Liver (tissue), 8 donors: ENCODE measurements at regions not wholly inside any gene's neighbourhood (a gene's known extent, or its start where the extent isn't known, plus 50 kb on each side); places are given as distances from the start of the nearest gene placed in this dataset.
"Not testable (repeated sequence)": the region's sequence is repeated elsewhere in the genome, so short reads cannot be mapped to it uniquely, and the experiment has no call there.

ENCODE experiments used
- DNase-seq: peaks from one replicate; pipeline ENCODE4 v3.0.0-alpha.2; 2017; ENCODE audit warnings: low spot score
- H3K27ac ChIP-seq, 2 donors: one replicate each; pipeline ENCODE4 v1.7.0; 2013; ENCODE audit warnings: inconsistent platforms in 2 of 2, low read length in 2 of 2, control low read depth in 1 of 2, low read depth in 1 of 2, mild to moderate bottlenecking in 1 of 2
- H3K27me3 ChIP-seq, 4 donors: one replicate each; pipeline versions ENCODE4 v1.6.1 to v1.7.0; 2013; ENCODE audit warnings: low read length in 3 of 4, inconsistent platforms in 1 of 4, mild to moderate bottlenecking in 1 of 4, moderate library complexity in 1 of 4; ENCODE audit not compliant: control insufficient read depth in 4 of 4, insufficient read depth in 4 of 4
- H3K36me3 ChIP-seq, 4 donors: one replicate each; pipeline versions ENCODE4 v1.6.1 to v1.7.0; 2013; ENCODE audit warnings: low read length in 3 of 4, mild to moderate bottlenecking in 3 of 4, low read depth in 1 of 4, moderate library complexity in 1 of 4; ENCODE audit not compliant: control insufficient read depth in 4 of 4, insufficient read depth in 3 of 4
- H3K4me1 ChIP-seq, 4 donors: one replicate each; pipeline versions ENCODE4 v1.6.1 to v1.7.0; 2013; ENCODE audit warnings: low read length in 3 of 4, mild to moderate bottlenecking in 3 of 4, moderate library complexity in 1 of 4; ENCODE audit not compliant: control insufficient read depth in 4 of 4, insufficient read depth in 4 of 4
- H3K4me3 ChIP-seq, 3 donors: one replicate each; pipeline versions ENCODE4 v1.6.1 to v1.7.0; 2013; ENCODE audit warnings: low read length in 3 of 3, control low read depth in 1 of 3, low read depth in 1 of 3, mild to moderate bottlenecking in 1 of 3
- H3K9ac ChIP-seq, 2 donors: one replicate each; pipeline ENCODE4 v1.7.0; 2013; ENCODE audit warnings: low read length in 2 of 2, mild to moderate bottlenecking in 2 of 2, moderate library complexity in 2 of 2, control low read depth in 1 of 2, low read depth in 1 of 2
- H3K9me3 ChIP-seq, 4 donors: one replicate each; pipeline versions ENCODE4 v1.6.1 to v1.7.0; 2013; ENCODE audit warnings: low read length in 3 of 4; ENCODE audit not compliant: control insufficient read depth in 4 of 4
- ATF3 ChIP-seq: IDR thresholded peaks from 2 replicates; pipeline ENCODE4 v1.6.1; 2016; ENCODE audit warnings: antibody characterized with exemption
- CTCF ChIP-seq: fragments of 150-350 bp; IDR thresholded peaks from 2 replicates; pipeline ENCODE4 v1.5.1; 2017; ENCODE audit warnings: improper control_type of control experiment, low read depth, low read length; ENCODE audit not compliant: missing input control
- EGR1 ChIP-seq, 2 donors: IDR thresholded peaks; 2 replicates each; pipeline ENCODE4 v1.6.1; 2016 to 2018; ENCODE audit warnings: antibody characterized with exemption in 2 of 2, low read depth in 2 of 2
- NR2F2 ChIP-seq: IDR thresholded peaks from 2 replicates; pipeline ENCODE4 v1.6.1; 2016; ENCODE audit warnings: antibody characterized with exemption
- REST ChIP-seq: IDR thresholded peaks from 2 replicates; pipeline ENCODE4 v1.6.1; 2016; ENCODE audit warnings: antibody characterized with exemption, mild to moderate bottlenecking
- SP1 ChIP-seq: IDR thresholded peaks from 2 replicates; pipeline ENCODE4 v1.6.1; 2018; ENCODE audit warnings: antibody characterized with exemption, mild to moderate bottlenecking
- TAF1 ChIP-seq: conservative IDR thresholded peaks from 2 replicates; pipeline ENCODE4 v1.6.1; 2016; ENCODE audit warnings: antibody characterized with exemption, mild to moderate bottlenecking
- YY1 ChIP-seq: IDR thresholded peaks from 2 replicates; pipeline ENCODE4 v1.6.1; 2016; ENCODE audit warnings: antibody characterized with exemption, mild to moderate bottlenecking
- WGBS: extraction: QIAGEN DNeasy Blood & Tissue Kit; methylation state at CpG from one replicate; pipeline ENCODE4 v1.1.7; 2013; 5-methylcytosine and 5-hydroxymethylcytosine counted together
- donor health status: healthy.
- donor health status: healthy.
- donor health status: healthy.
- donor health status: healthy.
- donor health status: healthy.

DNA sequence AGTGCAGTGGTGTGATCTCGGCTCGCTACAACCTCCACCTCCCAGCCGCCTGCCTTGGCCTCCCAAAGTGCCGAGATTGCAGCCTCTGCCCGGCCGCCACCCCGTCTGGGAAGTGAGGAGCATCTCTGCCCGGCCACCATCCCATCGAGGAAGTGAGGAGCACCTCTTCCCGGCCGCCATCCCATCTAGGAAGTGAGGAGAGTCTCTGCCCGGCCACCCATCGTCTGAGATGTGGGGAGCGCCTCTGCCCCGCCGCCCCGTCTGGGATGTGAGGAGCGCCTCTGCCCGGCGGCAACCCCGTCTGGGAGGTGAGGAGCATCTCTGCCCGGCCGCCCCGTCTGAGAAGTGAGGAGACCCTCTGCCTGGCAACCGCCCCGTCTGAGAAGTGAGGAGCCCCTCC, 88.5 kb upstream of the DCAF12L1 start:
- not testable (repeated sequence) for H3K4me3 ChIP-seq, H3K27ac ChIP-seq, H3K9me3 ChIP-seq, H3K36me3 ChIP-seq, H3K4me1 ChIP-seq, DNase-seq, H3K27me3 ChIP-seq, H3K9ac ChIP-seq
- 95% methylated on average over 20 of the region's 26 CpGs for WGBS

DNA sequence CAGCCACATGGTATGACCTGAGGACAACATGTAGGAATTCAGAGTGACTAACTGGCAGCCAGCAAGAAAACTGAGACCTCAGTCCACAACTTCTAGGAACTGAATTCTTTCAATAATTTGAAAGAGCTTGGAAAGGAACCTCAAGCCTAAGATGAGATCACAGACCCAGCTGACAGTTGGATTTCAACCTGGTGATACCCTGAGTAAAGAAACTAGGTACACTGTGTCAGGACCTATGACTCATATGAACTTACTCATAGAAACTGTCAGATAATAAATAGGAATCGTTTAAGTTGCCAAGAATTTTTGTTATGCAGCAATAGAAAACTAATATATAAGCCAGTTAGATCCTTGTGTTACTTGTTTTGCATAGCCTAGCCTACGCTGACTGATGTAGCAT, 102.4 kb upstream of the DCAF12L1 start:
- Histone ChIP-seq H3K9me3 (no peaks in the 10 kb centered on the region), H3K4me1 (no peaks in the 10 kb centered on the region), H3K27ac (no peak overlapping the region), H3K9ac (no peak overlapping the region), H3K4me3 (no peak overlapping the region), H3K27me3 (no peaks in the 10 kb centered on the region), H3K36me3 (no peaks in the 10 kb centered on the region)
- TF ChIP-seq SP1 (no peak), NR2F2 (no peak), EGR1 (IDR thresholded peaks at IDR 0.05; ENCODE audit: low read depth in 2 of 2) (no peak), TAF1 (no peak), YY1 (no peak), REST (no peak)
- no peak for DNase-seq
- 75% methylated on average over 2 of the region's 2 CpGs for WGBS

GRCh38 chrX:126658447-126658846, 105.8 kb upstream of the DCAF12L1 start:
- Histone ChIP-seq H3K9me3 (no peaks in the 10 kb centered on the region), H3K27ac (no peak overlapping the region), H3K4me3 (no peak overlapping the region), H3K36me3 (no peaks in the 10 kb centered on the region), H3K9ac (no peak overlapping the region), H3K4me1 (no peaks in the 10 kb centered on the region), H3K27me3 (no peaks in the 10 kb centered on the region)
- WGBS: 81% methylated on average over 3 of the region's 3 CpGs
- no peak for DNase-seq
- TF ChIP-seq CTCF (no peak), REST (no peak), ATF3 (no peak), YY1 (no peak)
